Fibroblast of mammary gland (primary cell): ENCODE measurements at regions not wholly inside any gene's neighbourhood (a gene's known extent, or its start where the extent isn't known, plus 50 kb on each side); places are given as distances from the start of the nearest gene placed in this dataset.

ENCODE experiments used
- DNase-seq: peaks from one replicate; pipeline ENCODE4 v3.0.0-alpha.2; 2010; ENCODE audit warnings: low read depth
- H3K4me3 ChIP-seq: 2 replicates; pipeline ENCODE4 v1.5.1; 2011; ENCODE audit warnings: low read depth, mild to moderate bottlenecking, low read length, moderate library complexity; ENCODE audit not compliant: control insufficient read depth
- TF ChIP-seq, protein P1 (sequence below): conservative IDR thresholded peaks from 2 replicates; pipeline ENCODE4 v1.5.1; 2011; ENCODE audit warnings: low read depth, low read length, inconsistent platforms; ENCODE audit not compliant: control insufficient read depth, insufficient read depth

DNA sequence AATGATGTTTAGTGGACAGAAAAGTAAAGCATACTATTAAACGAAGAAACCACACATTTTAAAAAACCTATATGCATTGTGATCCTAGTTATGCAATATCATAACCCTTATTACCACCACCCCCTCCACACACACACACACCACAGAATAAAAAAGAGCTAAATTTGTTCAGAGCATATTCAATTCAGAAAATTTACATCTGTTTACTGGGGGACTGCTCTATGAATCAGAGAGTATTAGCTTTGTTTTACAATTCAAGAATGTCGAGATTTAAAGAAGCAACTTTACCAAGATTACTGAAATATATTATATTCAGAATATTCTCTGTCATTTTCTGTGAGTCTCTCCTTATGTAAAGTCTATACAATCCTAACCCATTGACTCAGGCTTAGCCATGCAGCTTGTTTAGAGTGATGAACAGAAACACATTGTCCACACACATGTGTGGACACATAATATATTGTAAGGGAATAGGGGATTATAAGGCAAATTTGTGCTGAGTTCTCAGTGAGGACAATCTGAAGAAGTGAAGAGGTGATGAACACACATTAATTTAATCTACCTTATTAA is 369.6 kb upstream of the MARCKS start:
- DNase-seq, result no peak
- no peak overlapping the region for H3K4me3 ChIP-seq
- TF ChIP-seq, protein P1, sequence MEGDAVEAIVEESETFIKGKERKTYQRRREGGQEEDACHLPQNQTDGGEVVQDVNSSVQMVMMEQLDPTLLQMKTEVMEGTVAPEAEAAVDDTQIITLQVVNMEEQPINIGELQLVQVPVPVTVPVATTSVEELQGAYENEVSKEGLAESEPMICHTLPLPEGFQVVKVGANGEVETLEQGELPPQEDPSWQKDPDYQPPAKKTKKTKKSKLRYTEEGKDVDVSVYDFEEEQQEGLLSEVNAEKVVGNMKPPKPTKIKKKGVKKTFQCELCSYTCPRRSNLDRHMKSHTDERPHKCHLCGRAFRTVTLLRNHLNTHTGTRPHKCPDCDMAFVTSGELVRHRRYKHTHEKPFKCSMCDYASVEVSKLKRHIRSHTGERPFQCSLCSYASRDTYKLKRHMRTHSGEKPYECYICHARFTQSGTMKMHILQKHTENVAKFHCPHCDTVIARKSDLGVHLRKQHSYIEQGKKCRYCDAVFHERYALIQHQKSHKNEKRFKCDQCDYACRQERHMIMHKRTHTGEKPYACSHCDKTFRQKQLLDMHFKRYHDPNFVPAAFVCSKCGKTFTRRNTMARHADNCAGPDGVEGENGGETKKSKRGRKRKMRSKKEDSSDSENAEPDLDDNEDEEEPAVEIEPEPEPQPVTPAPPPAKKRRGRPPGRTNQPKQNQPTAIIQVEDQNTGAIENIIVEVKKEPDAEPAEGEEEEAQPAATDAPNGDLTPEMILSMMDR, result no peak

DNA sequence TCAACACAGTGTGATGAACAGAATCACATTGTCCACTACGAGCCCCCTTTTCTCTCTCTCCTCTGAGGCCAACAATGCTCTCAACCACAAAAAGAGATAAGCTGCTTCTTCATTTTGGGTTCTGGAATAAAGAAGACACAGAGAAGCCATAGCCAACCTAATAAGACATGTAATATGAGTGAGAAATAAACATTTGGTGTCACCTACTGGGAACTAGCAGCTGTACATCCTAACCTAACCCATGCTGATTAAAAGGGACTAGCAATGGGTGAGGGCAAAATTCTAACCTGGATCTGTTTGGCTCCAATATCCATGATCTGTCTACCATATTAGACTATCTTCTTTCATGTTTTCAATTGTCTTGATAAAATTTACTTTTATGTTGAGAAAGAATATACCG is 369.1 kb upstream of the MARCKS start:
- TF ChIP-seq, protein P1, result peak; percentile 7
- DNase-seq, result peak; percentile 16

DNA sequence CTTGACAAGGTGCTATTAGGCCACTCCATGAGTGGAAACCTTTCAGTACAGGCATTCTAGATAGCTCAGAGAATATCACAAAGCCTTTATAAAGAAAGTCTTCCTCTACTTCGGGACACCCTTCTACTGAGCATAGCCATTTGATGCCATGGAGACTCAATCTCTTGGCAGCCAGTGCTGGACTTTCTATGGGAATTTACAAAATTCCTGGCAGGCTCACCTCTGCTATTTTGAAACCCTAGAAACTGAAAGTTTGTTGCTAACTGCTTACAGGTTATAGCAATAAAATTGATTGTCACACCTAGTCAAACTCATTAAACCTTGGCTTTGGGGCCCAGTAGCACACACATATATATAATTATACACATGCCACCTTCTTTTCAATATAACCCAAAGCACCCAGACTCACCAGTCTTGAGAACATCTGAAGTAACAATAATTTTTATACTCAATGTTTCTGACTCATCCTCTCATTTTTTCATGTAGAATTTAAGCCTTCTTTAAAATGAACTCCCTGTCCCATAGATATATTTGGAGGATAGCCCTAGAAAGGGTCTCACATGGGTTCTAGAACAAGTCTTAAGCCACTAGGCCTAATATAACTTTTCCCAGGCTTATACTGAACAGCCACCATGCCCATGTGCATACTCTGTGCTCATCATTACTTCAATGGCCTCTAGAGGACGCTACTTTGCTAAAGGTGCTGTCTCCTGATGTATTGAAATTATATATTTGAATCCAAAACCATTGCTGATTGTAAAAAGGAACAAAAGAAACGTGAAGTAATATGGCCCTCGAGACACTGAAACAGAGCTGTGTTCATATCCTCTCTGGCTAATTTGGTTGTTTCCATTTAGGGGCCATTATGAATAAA is 368.1 kb upstream of the MARCKS start:
- TF ChIP-seq, protein P1, result peak; percentile 6
- no peak for DNase-seq
- no peak overlapping the region for H3K4me3 ChIP-seq

More for the DNA sequence above, 369.1 kb upstream of the MARCKS start:
- no peak overlapping the region for H3K4me3 ChIP-seq

DNA sequence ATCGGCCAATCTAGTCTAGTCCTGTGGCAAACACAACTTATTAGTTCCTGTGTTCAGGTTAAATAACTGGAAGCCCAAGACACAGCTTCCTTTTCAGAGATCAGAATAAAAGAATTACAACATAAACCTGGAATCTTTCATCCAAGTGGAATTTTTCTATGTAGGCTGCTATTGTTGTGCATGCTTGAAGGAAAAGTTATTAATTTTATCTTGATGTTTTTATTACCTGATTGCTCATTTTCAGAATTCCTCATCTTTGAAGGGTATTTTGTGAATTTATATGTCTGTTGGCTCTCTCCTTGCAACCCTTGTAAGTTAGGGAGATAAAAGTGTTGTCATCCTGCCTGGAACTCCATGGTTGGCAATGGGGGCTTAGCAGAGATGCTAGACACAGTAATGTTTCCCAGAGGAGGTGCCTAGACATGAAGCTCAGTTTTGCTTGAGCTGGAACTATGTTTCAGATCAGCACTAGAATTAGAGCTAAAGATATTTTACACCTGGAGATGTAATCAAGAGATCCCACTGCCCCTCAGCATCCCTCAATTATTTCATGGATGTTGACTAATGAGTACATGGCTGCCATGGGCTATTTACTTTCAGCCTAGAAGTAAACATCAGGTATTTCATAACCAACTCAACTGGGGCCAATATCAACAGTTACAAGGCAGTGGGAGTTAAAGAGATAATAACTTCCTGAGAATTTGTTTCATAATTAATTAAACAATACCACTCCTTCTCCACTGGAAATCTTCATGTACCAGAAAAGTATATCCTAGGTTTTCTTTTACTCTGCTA is 367.0 kb upstream of the MARCKS start:
- no peak overlapping the region for H3K4me3 ChIP-seq
- DNase-seq, result no peak
- TF ChIP-seq, protein P1, result no peak

DNA sequence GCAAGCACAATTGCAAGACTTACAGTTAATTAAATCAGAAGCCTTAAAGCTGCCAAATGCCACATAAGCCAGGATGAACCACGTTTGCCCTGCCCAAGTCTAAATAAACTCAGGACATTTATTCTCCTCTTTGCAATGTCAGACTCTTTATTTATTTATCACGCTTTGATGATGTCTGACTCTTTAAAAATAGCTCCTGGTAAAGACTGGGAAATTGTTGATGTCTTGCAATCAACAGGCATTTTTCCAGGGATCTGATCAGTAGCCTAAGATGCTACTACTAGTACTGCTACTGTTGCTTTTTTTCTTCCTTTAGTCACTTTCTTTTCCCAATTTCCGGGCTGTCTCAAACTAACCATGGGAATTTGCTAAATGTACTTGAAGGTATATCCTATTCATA is 365.8 kb upstream of the MARCKS start:
- TF ChIP-seq, protein P1, result no peak
- no peak overlapping the region for H3K4me3 ChIP-seq
- no peak for DNase-seq

DNA sequence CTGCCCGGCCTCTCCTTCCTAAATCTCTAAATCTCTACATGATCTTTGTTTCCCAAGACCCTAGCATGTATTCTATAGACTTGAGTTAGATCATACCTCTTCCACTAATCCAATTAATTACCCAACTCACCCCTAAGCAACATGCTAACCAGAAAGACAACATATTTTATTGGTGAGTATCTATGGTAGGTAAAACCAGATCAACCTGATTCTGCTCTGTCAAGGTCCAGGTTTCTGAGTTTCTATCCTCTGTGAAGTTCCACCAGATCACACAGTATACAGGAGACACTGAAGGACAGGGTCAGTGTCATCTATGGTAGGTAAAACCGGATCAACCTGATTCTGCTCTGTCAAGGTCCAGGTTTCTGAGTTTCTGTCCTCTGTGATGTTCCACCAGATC is 363.2 kb upstream of the MARCKS start:
- H3K4me3 ChIP-seq, result no peak overlapping the region
- no peak for DNase-seq
- TF ChIP-seq, protein P1, result no peak
